KBM-7 (cell line): ENCODE measurements at regions not wholly inside any gene's neighbourhood (a gene's known extent, or its start where the extent isn't known, plus 50 kb on each side); places are given as distances from the start of the nearest gene placed in this dataset.

ENCODE experiments used
- DNase-seq: peaks from one replicate; pipeline ENCODE4 v3.0.0-alpha.2; 2015
- in situ Hi-C: fragments of 300-500 bp; cut with MboI; formaldehyde crosslinking; loops from 2 replicates; pipeline ENCODE4 v1.14.3; 2020; ENCODE audit warnings: low sequenced_read_pairs, low pct_unique_long_range_greater_than_20kb, mixed read lengths

DNA sequence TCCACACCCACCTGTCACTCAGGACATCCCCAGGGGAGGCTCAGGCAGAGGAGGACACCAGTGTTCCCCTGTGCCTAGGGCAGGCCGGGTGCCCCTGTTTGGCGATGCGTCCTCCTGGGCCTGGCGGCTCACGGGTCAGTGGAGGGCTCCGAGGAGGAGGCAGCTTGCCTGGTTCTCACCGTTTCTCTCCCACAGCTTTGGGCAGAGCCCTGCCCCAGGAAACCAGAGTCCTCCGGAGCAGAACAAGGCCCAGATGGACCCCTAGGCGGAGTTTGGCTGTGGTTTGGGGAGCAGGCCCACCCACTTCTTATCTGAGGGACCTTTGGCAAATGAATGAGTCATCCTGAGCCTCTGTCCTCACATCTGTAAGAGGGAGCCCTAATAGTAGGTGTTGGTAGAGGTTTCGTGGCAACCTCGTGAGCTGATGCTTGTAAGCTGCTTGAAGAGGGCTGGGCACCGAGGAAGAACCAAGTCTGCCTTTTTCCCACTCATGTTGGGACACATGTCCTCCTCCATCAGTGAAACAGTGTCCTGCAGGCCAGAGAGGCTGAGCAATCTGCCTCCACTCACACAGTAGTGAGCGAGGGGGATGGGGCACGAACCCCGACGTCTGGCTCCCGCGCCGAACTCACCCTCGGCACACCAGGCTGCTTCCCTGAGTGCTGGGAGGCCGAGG, 247.0 kb upstream of the CIBAR2 start:
- in situ Hi-C loops = no loop called here
- no peak for DNase-seq

- in situ Hi-C loops = no loop called here
- DNase-seq = no peak
Observed at GRCh38 chr16:85360323-85361277, 248.3 kb upstream of the CIBAR2 start.

GRCh38 chr16:85361441-85362118, 249.3 kb upstream of the CIBAR2 start:
- in situ Hi-C loops = no loop called here
- no peak for DNase-seq

DNA sequence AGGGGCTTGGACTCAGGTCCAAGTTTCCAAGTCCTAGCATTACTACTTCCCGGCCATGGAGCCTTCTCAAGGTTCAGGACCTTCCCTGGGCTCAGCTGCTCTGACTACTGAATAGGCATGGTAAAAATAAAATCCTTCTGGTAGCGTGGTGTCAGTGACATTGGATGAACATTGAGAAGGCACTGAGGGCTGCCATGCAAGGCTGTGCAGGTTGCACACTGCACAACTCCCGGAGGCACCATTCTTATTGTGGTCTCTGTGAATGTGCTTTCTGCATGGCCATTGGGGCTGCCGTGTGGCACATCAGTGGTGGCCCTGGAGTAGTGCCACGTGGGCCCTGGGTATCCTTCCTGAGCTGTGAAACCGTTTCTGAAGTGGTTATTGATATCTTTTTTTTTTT, 250.2 kb upstream of the CIBAR2 start:
- in situ Hi-C loops = no loop called here

DNA sequence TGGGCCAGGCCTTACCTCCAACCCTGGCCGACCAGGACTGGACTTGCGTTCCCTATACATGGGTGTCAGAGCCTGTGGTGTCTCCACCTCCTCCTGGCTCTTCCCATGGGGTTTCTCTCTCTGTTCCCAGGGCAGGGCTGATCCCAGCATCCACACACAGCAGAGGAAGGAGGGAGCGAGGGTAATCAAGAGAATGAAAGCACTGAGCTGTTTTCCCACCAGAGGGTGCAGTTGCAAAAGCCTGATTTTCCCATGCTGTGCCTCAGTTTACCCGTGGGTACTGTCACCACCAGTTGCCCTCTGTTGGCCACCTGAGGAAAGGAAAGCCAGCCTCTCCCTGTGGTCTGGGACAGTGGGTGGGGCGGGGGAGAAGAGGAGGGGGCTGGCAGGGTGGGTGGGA, 249.7 kb upstream of the GSE1 start:
- in situ Hi-C loops = no loop called here
- no peak for DNase-seq

More for the DNA sequence above, 250.2 kb upstream of the CIBAR2 start:
- DNase-seq = no peak

DNA sequence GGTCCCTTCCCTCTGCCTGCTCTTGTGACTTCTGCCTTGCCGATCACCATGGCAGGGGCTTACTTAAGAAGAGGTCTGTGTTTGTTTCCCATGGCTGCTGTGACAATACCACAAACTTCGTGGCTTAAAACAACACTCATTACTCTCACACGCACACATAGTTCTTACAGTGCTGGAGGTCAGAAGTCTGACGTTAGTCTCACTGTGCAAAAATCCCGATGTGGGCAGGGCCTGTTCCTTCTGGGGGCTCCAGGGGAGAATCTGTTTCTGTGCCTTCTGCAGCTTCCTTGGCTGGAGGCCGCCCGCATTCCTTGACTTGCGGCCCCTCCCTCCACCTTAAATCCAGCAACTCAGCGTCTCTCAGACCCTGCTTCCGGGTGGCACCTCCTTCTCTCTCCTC, 249.2 kb upstream of the GSE1 start:
- no peak for DNase-seq
- in situ Hi-C loops = no loop called here

GRCh38 chr16:85364323-85365040, 248.6 kb upstream of the GSE1 start:
- no peak for DNase-seq
- in situ Hi-C loops = no loop called here

DNA sequence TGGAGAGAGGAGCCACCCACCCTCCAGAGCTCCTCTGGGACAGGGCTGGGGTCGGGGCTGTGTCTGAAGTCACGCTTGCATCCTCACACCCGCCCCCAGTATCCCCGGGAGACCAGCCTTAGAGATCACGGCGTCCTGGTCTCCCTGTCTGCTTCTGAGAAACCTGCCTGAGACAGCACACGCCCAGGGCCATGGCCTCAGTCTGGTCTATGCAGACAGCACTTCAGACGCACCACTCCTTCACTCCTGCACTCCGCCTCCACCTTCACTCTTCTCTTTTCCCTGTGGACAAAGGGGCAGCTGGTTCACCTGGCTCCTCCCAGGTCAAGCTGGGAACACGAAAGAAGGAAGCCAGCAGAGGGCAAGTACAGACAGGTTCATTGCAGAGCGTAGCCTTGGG, 248.0 kb upstream of the GSE1 start:
- no peak for DNase-seq
- in situ Hi-C loops = no loop called here

GRCh38 chr16:85366031-85366763, 246.9 kb upstream of the GSE1 start:
- in situ Hi-C loops = no loop called here
- DNase-seq = no peak

DNA sequence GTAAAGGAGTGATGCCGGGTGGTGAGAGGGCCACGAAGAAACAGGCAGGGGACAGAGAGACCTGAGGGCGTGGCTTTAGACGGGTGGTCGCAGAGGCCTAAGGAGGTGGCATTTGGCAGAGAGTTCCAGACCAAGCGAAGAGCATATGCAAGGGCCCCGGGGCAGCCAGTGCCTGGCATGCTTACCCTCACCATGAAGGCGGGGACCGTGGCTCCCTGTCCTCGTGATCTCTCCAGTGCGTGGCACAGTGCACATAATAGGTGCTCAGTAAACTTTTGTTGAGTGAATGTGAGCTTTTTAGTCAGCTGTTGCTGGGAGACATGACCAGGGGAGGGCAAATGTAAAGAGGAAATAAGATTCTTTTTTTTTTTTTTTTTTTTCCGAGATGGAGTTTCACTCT, 245.6 kb upstream of the GSE1 start:
- no peak for DNase-seq
- in situ Hi-C loops = no loop called here

DNA sequence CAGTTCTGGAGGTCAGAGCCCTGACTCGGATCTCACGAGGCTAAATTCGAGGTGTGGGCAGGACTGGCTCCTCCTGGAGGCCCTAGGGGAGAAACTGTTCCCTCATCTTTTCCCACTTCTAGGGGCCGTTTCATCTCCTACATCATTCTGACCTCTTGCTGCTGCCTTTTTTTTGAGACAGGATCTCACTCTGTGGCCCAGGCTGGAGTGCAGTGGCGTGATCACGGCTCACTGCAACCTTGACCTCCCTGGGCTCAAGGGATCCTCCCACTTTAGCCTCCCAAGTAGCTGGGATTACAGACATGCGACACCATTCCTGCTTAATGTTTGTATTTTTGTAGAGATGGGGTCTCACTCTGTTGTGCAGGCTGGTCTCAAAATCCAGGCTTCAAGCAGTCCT, 244.1 kb upstream of the GSE1 start:
- no peak for DNase-seq
- in situ Hi-C loops = no loop called here

DNA sequence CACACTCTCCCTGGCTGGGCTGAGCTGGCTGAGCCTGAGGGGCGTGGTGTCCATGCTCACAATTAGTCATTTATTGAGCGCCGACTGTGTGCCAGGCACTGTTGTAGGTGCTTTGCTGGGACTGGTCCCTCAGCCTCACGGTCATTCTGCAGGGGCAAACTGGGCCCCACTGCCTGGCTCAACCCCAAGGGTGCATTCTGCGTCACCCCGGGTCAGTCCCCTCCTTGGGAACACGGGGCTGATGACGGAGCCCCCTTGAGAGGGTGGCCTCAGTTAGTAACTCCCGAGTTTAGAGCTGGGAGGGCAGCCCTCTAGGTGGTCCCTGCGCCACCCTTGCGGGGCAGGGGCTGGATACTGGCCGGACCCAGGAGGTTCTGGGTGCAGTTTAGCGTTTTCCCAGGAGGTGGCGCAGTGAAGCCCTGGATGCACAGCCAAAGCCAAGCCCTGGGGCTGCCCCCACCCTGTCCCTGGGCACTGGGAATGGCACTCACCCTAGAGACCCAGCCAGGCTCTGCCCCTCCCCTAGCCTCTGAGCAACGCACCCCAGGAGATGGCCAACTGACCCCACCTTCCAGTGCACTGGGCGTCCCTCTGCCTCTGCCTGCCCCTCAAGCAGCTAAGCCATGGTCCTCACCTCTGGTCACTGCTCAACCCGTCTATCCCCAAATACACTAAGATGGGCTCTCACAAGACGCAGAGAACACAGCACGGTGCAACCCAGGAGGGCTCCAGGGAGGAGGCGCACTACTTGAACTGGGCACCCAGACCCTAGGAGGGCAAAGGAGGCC, 243.2 kb upstream of the GSE1 start:
- in situ Hi-C loops = no loop called here

DNA sequence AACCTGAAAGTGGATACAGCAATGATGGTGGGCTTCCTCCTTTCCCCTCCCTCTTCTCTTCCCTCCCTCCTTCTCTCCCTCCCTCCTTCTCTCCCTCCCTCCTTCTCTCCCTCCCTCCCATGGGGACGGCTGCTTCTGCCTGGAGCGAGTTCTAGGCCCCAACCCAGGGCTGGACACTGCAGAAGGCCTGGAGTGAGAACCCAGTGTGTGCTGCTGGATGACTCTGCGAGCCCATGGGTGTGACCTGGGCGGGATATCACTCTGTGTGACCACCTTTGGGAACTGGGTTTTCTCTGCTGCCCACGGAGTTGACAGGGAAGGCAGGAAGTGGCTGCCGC, 242.6 kb upstream of the GSE1 start:
- in situ Hi-C loops = no loop called here
- no peak for DNase-seq

More for the DNA sequence above, 243.2 kb upstream of the GSE1 start:
- DNase-seq = peak; percentile 62

GRCh38 chr16:85370881-85371651, 242.1 kb upstream of the GSE1 start:
- in situ Hi-C loops = no loop called here
- DNase-seq = no peak

DNA sequence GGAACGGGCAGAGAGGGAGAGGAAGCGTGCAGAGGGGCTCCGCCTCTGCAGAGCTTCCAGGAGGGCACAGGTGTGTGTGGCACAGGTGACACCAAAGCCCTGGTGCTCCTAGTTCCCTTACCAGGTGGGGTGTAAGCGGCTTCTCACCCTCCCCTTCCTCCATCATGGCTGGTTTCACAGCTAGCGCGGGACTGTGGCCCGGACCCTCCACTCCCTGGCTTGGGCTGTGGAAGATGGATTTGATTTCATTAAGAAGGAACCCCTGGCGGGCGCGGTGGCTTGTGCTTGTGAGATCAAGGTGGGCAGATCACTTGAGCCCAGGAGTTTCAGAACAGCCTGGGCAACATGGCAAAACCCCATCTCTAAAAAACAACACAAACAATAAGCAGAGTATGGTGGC, 241.2 kb upstream of the GSE1 start:
- DNase-seq = no peak
- in situ Hi-C loops = no loop called here

- peak; percentile 75 for DNase-seq
- in situ Hi-C loops = no loop called here
Observed at GRCh38 chr16:85372627-85373372, 240.3 kb upstream of the GSE1 start.
